ENCODE measurements at regions not wholly inside any gene's neighbourhood (a gene's known extent, or its start where the extent isn't known, plus 50 kb on each side); places are given as distances from the start of the nearest gene placed in this dataset.

DNA sequence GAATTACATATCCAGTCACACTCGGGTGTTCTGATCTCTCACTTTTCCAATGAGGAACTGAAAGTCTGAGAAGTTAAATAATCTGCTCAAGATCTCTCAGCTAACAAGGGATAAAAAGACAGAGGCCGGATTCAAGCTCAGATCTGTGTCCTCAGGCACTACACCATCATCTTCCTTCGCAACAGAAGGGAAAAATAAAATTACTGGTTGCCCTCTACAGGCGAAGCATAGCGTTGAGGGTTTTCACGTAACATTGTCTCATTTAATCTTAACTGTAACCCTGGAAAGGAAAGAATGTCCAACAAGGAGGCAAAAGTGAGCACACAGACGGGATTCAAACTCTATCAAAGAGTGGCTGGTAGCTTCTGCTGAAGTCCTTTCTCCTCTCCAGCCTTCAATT lies 67.8 kb upstream of the ANKEF1 start:
- TF ChIP-seq, protein P1, sequence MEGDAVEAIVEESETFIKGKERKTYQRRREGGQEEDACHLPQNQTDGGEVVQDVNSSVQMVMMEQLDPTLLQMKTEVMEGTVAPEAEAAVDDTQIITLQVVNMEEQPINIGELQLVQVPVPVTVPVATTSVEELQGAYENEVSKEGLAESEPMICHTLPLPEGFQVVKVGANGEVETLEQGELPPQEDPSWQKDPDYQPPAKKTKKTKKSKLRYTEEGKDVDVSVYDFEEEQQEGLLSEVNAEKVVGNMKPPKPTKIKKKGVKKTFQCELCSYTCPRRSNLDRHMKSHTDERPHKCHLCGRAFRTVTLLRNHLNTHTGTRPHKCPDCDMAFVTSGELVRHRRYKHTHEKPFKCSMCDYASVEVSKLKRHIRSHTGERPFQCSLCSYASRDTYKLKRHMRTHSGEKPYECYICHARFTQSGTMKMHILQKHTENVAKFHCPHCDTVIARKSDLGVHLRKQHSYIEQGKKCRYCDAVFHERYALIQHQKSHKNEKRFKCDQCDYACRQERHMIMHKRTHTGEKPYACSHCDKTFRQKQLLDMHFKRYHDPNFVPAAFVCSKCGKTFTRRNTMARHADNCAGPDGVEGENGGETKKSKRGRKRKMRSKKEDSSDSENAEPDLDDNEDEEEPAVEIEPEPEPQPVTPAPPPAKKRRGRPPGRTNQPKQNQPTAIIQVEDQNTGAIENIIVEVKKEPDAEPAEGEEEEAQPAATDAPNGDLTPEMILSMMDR (IDR thresholded peaks at IDR 0.05; ENCODE audit: insufficient read depth, low read length): peak; percentile 41
- DNase-seq (ENCODE audit: low read depth): peak; percentile 8
- no peak overlapping the region for H3K4me3 ChIP-seq (ENCODE audit: low read depth, low read length)

DNA sequence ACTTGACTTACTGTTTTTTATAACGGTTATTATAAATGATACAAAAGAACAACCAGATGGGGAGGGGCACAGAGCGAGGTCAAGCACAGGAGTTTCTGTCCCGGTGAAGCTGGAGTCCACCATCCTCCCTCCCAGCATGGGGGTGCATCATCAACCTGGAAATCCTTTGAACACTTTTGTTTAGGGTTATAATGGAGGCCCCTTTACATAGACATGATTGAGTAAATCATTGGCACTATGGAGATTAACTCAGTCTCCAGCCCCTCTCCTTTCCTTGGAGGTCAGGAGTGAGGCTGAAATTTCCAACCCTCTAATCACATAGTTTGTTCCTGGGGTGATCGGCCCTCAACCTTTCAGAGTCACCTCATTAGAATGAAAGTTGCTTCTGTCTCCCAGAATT lies 71.8 kb upstream of the ANKEF1 start:
- no peak overlapping the region for H3K4me3 ChIP-seq (ENCODE audit: low read depth, low read length)
- DNase-seq (ENCODE audit: low read depth): no peak
- TF ChIP-seq, protein P1 (IDR thresholded peaks at IDR 0.05; ENCODE audit: insufficient read depth, low read length): no peak

DNA sequence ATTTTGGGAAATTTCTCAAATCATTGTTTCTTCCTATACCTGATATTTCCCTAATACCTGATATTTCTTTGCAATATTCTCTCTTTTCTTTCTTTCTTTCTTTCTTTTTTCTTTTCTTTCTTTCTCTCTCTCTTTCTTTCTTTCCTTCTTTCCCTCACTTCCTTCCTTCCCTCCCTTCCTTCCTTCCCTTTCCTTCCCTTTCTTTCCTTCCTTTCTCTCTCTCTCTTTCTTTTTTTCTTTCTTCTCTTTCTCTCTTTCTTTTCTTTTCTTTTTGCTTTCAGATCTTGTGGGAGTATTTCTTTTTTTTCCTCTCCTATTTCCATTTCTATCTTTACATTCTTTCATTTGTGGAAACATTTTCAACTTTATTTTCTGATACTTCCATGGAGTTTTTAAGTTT lies 76.1 kb upstream of the ANKEF1 start:
- TF ChIP-seq, protein P1 (IDR thresholded peaks at IDR 0.05; ENCODE audit: insufficient read depth, low read length): no peak
- no peak for DNase-seq (ENCODE audit: low read depth)
- no peak overlapping the region for H3K4me3 ChIP-seq (ENCODE audit: low read depth, low read length)

DNA sequence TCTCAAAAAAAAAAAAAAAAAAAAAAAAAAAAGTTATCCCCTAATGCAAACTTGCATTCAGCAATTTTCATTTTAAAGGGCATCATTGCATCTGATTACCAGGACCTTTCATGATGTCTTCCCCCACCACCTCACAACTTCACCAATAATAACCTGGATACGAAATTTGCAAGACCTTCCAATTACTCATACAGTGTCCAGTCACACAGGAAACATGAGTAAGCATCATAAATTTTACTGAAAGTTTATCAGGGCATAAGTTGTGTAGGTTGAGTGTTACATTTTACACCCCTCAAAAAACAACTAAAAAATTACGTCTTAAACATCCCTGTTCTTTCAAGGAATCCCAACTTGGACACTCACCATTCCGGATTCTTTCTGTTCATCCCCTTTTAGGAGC lies 79.1 kb upstream of the ANKEF1 start:
- TF ChIP-seq, protein P1 (IDR thresholded peaks at IDR 0.05; ENCODE audit: insufficient read depth, low read length): no peak
- peak; percentile 1 for DNase-seq (ENCODE audit: low read depth)
- no peak overlapping the region for H3K4me3 ChIP-seq (ENCODE audit: low read depth, low read length)

DNA sequence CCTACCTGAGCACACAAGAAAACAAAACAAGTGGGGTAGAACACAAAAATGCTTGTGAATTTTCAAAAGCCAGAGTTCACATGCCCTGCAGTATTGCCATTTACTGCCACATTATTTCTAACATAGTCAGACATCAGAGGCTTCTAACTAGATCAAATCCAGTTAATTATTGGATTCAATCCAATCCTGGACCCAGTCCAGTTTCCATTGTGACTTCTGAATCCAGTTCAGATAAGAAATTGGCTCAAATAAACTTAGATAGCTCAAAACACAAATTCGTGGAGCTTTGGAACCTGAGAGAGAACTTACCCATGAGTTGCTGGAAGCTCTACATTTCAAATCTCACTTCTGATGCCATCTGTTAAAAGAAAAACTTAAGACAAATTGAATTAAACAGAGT lies 85.2 kb upstream of the ANKEF1 start:
- no peak overlapping the region for H3K4me3 ChIP-seq (ENCODE audit: low read depth, low read length)
- peak; percentile 8 for DNase-seq (ENCODE audit: low read depth)
- TF ChIP-seq, protein P1 (IDR thresholded peaks at IDR 0.05; ENCODE audit: insufficient read depth, low read length): no peak

DNA sequence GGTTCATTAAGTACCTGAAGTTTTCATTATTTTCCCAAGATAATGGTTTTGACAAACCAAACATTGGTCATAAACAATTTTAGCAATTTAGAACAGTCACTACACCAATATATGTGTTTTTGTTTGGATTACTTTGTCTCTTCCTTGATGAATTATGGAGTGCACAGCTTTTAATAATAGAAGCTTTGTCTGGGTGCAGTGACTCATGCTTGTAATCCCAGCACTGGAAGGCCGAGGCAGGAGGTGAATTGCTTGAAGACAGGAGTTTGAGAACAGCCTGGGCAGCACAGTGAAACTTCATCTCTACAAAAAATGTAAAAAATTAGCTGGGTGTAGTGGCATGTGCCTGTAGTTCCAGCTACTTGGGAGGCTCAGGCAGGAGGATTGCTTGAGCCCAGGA lies 89.4 kb upstream of the ANKEF1 start:
- TF ChIP-seq, protein P1 (IDR thresholded peaks at IDR 0.05; ENCODE audit: insufficient read depth, low read length): no peak
- DNase-seq (ENCODE audit: low read depth): peak; percentile 8
- H3K4me3 ChIP-seq (ENCODE audit: low read depth, low read length): no peak overlapping the region

DNA sequence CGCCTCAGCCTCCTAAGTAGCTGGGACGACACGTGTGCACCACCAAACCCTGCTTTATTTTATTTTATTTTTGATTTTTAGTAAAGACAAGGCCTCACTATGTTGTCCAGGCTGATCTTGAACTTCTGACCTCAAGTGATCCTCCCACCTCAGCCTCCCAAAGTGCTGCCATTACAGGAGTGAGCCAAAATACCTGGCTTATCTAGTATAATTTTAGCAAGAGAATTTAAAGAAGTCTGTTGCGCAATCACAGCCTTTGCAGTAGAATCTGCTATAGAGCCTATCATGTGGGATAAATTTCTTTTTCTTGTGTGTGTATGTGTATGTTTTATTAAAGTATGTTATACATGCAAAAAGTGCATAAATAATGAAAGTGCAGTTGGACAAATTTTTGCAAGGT lies 92.1 kb upstream of the ANKEF1 start:
- DNase-seq (ENCODE audit: low read depth): peak; percentile 3
- no peak overlapping the region for H3K4me3 ChIP-seq (ENCODE audit: low read depth, low read length)
- TF ChIP-seq, protein P1 (IDR thresholded peaks at IDR 0.05; ENCODE audit: insufficient read depth, low read length): no peak
